ENCODE measurements at regions not wholly inside any gene's neighbourhood (a gene's known extent, or its start where the extent isn't known, plus 50 kb on each side); places are given as distances from the start of the nearest gene placed in this dataset.

DNA sequence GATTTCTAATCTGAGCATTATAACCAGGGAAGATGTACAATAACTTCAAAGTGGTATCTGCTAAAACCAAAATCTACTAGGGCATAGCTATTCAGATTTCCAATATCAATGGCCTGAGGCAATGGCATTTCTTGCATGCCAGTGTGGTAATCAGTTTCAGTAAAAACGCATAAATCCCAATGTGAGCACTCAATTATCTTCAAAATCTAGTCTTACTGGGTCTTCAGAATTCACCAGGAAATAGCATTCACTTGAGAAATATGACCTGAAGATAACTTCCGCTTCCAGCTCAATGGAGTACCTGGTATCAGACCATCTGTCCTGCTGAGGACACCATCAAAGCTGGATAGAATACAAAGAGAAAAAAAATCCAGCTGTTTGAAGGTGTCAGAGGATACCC is 72.4 kb downstream of the TRIL start:
- Histone ChIP-seq H3K4me3 (no peak overlapping the region), H3K27me3 (replicated peaks in 1 of 2; ENCODE audit: control insufficient read depth in 2 of 2, insufficient read depth in 2 of 2, low read length in 1 of 2) (peaks cover 0 to 3% of the 10 kb centered on the region in 2 experiments; a peak in 3 of 4 replicates), H3K4me2 (ENCODE audit: control insufficient read depth, insufficient read depth) (no peak overlapping the region), H3K27ac (ENCODE audit: control insufficient read depth, insufficient read depth) (no peak overlapping the region), H3K9ac (ENCODE audit: control insufficient read depth, insufficient read depth, low read length) (no peak overlapping the region), H2AFZ (ENCODE audit: control insufficient read depth, low read depth, low read length) (no peak overlapping the region), H4K20me1 (ENCODE audit: control insufficient read depth, insufficient read depth) (no peaks in the 10 kb centered on the region), H3K79me2 (ENCODE audit: control insufficient read depth, insufficient read depth, low read length) (no peaks in the 10 kb centered on the region), H3K4me1 (ENCODE audit: control insufficient read depth, insufficient read depth, low read length) (no peaks in the 10 kb centered on the region), H3K36me3 (ENCODE audit: control insufficient read depth in 2 of 2, insufficient read depth in 2 of 2, low read length in 1 of 2) (no peaks in the 10 kb centered on the region), H3K9me3 (replicated peaks; ENCODE audit: control insufficient read depth, insufficient read depth, low read length) (no peaks in the 10 kb centered on the region)
- WGBS (ENCODE audit: insufficient coverage, insufficient replicate concordance, low lambda C conversion rate, missing lambda C conversion rate), result 61% methylated on average over 2 of the region's 2 CpGs
- DNase-seq (ENCODE audit: low read depth, low spot score) (no peak), ATAC-seq (no peak), FAIRE-seq (no peak)
- TF ChIP-seq SRF (IDR thresholded peaks at IDR 0.05; ENCODE audit: low read depth in 2 of 2, low read length in 2 of 2) (no peak), SREBF1 (IDR thresholded peaks at IDR 0.05; ENCODE audit: low read length) (no peak), MYB (IDR thresholded peaks at IDR 0.05; ENCODE audit: borderline replicate concordance, low read depth, low read length) (no peak)
- RAD21 ChIA-PET (ENCODE audit: unreplicated experiment), result no interaction called here
- CTCF ChIA-PET, result interaction anchor here (1.1 to 2.6 kb wide), 3 partner anchors 37 to 523 kb away, joined by 3 to 13 read pairs (median 8); no protein-coding TSS in a partner anchor
- in situ Hi-C loops (cut with MboI) (no loop called here), intact Hi-C loops (cut with micrococcal nuclease; ENCODE audit: unreplicated experiment) (no loop called here)
- POLR2A ChIA-PET, result interaction anchor here (1.3 kb wide), 1 partner anchor 11 kb away, joined by 4 read pairs; no protein-coding TSS in a partner anchor
- SMC1A ChIA-PET (ENCODE audit: uncharacterized antibody, unreplicated experiment), result interaction anchor here (1.6 kb wide), 1 partner anchor 35 kb away, joined by 4 read pairs; no protein-coding TSS in a partner anchor
- BruUV-seq (replicated peaks), result no TSS peak

DNA sequence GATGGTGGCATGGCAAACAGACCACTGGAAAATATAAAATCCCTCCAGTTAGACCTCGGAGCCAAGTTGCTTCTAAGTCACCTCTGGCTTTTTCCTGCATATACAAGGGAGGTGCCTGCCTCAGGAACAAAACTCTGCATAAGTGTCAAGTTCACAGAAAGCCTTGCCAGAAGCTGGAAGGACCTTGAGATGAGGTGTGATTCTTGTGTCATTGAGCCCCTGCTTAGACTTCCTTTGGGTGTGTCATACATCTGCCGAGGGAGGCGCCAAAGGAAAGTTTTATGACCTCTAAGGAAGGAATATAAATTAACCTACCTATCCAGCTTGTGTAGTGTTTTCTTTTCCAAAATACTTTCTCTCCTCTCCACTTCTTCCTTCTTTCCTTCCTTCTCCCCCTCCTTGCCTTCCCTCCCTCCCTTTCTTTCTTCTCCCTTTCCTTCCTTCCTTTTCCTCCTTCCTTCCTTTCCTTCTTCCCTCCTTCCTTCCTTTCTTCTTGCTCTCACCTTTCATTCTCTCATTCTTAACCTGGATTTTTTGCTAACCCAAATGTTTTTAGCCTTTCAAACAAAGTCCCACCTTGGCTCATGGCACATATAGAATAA is 75.2 kb downstream of the TRIL start:
- Histone ChIP-seq H2AFZ (ENCODE audit: control insufficient read depth, low read depth, low read length) (no peak overlapping the region), H4K20me1 (ENCODE audit: control insufficient read depth, insufficient read depth) (no peaks in the 10 kb centered on the region), H3K4me1 (ENCODE audit: control insufficient read depth, insufficient read depth, low read length) (no peaks in the 10 kb centered on the region), H3K4me3 (no peak overlapping the region), H3K36me3 (ENCODE audit: control insufficient read depth in 2 of 2, insufficient read depth in 2 of 2, low read length in 1 of 2) (no peaks in the 10 kb centered on the region), H3K9me3 (replicated peaks; ENCODE audit: control insufficient read depth, insufficient read depth, low read length) (no peaks in the 10 kb centered on the region), H3K27ac (ENCODE audit: control insufficient read depth, insufficient read depth) (no peak overlapping the region), H3K4me2 (ENCODE audit: control insufficient read depth, insufficient read depth) (no peak overlapping the region), H3K79me2 (ENCODE audit: control insufficient read depth, insufficient read depth, low read length) (no peaks in the 10 kb centered on the region), H3K9ac (ENCODE audit: control insufficient read depth, insufficient read depth, low read length) (no peak overlapping the region), H3K27me3 (replicated peaks in 1 of 2; ENCODE audit: control insufficient read depth in 2 of 2, insufficient read depth in 2 of 2, low read length in 1 of 2) (peaks cover 0 to 3% of the 10 kb centered on the region in 2 experiments; a peak in 1 of 4 replicates)
- CTCF ChIA-PET, result no interaction called here
- SMC1A ChIA-PET (ENCODE audit: uncharacterized antibody, unreplicated experiment), result interaction anchor here (1.0 to 1.1 kb wide), 2 partner anchors 27 to 559 kb away, joined by 3 read pairs; no protein-coding TSS in a partner anchor
- ATAC-seq (no peak), FAIRE-seq (no peak), DNase-seq (ENCODE audit: low read depth, low spot score) (no peak)
- TF ChIP-seq, protein P1, sequence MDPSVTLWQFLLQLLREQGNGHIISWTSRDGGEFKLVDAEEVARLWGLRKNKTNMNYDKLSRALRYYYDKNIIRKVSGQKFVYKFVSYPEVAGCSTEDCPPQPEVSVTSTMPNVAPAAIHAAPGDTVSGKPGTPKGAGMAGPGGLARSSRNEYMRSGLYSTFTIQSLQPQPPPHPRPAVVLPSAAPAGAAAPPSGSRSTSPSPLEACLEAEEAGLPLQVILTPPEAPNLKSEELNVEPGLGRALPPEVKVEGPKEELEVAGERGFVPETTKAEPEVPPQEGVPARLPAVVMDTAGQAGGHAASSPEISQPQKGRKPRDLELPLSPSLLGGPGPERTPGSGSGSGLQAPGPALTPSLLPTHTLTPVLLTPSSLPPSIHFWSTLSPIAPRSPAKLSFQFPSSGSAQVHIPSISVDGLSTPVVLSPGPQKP (IDR thresholded peaks at IDR 0.05; ENCODE audit: low read depth, low read length), result no peak
- TF ChIP-seq KLF5 (IDR thresholded peaks at IDR 0.05; ENCODE audit: partially characterized antibody), result no peak
- TF ChIP-seq RUNX3 (IDR thresholded peaks at IDR 0.05; ENCODE audit: low read length), result no peak
- TF ChIP-seq SMAD1 (IDR thresholded peaks at IDR 0.05; ENCODE audit: low read depth, partially characterized antibody), result no peak
- TF ChIP-seq ZNF217 (IDR thresholded peaks at IDR 0.05), result no peak
- no peak for TF ChIP-seq YBX1 (IDR thresholded peaks at IDR 0.05)
- RAD21 ChIA-PET (ENCODE audit: unreplicated experiment), result no interaction called here
- POLR2A ChIA-PET, result interaction anchor here (0.5 kb wide), 1 partner anchor 207 kb away, joined by 3 read pairs; no protein-coding TSS in a partner anchor
- in situ Hi-C loops (cut with MboI), result no loop called here
- BruUV-seq (replicated peaks), result no TSS peak
- intact Hi-C loops (cut with micrococcal nuclease; ENCODE audit: unreplicated experiment), result no loop called here
- 64% methylated on average over 3 of the region's 3 CpGs for WGBS (ENCODE audit: insufficient coverage, insufficient replicate concordance, low lambda C conversion rate, missing lambda C conversion rate)
